CD4-positive, CD25-positive, alpha-beta regulatory T cell (primary cell): ENCODE measurements at regions not wholly inside any gene's neighbourhood (a gene's known extent, or its start where the extent isn't known, plus 50 kb on each side); places are given as distances from the start of the nearest gene placed in this dataset.

Experiments
- ATAC-seq, 2 donors: fragments of 150-1000 bp; cut with Tn5 transposase; one replicate each; pipeline ENCODE4 v1.10.0; 2021; ENCODE audit warnings: low read depth in 2 of 2, moderate number of reproducible peaks in 2 of 2, moderate library complexity in 1 of 2
- DNase-seq, 3 donors: peaks; one replicate each; pipeline versions ENCODE4 v3.0.0 to v3.0.0-alpha.2; 2012 to 2022; ENCODE audit warnings: mixed read lengths in 1 of 3
- H3K27ac ChIP-seq: one replicate; pipeline ENCODE4 v1.7.0; 2013; ENCODE audit warnings: mild to moderate bottlenecking, low read length; ENCODE audit not compliant: insufficient read depth, poor library complexity, severe bottlenecking
- H3K27me3 ChIP-seq: one replicate; pipeline ENCODE4 v1.7.0; 2013; ENCODE audit warnings: low read length; ENCODE audit not compliant: control insufficient read depth, insufficient read depth
- H3K36me3 ChIP-seq: one replicate; pipeline ENCODE4 v1.7.0; 2013; ENCODE audit warnings: mild to moderate bottlenecking, low read length, moderate library complexity; ENCODE audit not compliant: control insufficient read depth, insufficient read depth
- H3K4me1 ChIP-seq: 2 replicates; pipeline ENCODE4 v1.7.0; 2013; ENCODE audit warnings: mild to moderate bottlenecking, low read length; ENCODE audit not compliant: insufficient read depth, control insufficient read depth, poor library complexity, severe bottlenecking
- H3K4me3 ChIP-seq: one replicate; pipeline ENCODE4 v1.7.0; 2013; ENCODE audit warnings: low read depth, mild to moderate bottlenecking, low read length, moderate library complexity
- H3K9me3 ChIP-seq, 2 experiments: 1 replicate in 1 of 2; 2 replicates in 1 of 2; pipeline ENCODE4 v1.7.0; 2013; ENCODE audit warnings: low read length in 2 of 2, mild to moderate bottlenecking in 1 of 2, moderate library complexity in 1 of 2; ENCODE audit not compliant: control insufficient read depth in 2 of 2
- H3K27ac Mint-ChIP-seq, 3 donors: one replicate each; pipeline ENCODE4 v1.8.0; 2020 to 2022; ENCODE audit warnings: mild to moderate bottlenecking in 3 of 3, mixed read lengths in 3 of 3, moderate library complexity in 2 of 3
- H3K27me3 Mint-ChIP-seq: one replicate; pipeline ENCODE4 v1.8.0; 2022; ENCODE audit warnings: mild to moderate bottlenecking, mixed read lengths
- H3K36me3 Mint-ChIP-seq: one replicate; pipeline ENCODE4 v1.8.0; 2020; ENCODE audit warnings: mixed read lengths
- H3K4me1 Mint-ChIP-seq, 4 donors: one replicate each; pipeline ENCODE4 v1.8.0; 2020 to 2022; ENCODE audit warnings: mixed read lengths in 4 of 4, mild to moderate bottlenecking in 1 of 4
- H3K4me3 Mint-ChIP-seq, 4 donors: one replicate each; pipeline ENCODE4 v1.8.0; 2020 to 2022; ENCODE audit warnings: mild to moderate bottlenecking in 4 of 4, mixed read lengths in 4 of 4, moderate library complexity in 3 of 4
- H3K9me3 Mint-ChIP-seq, 7 donors: one replicate each; pipeline ENCODE4 v1.8.0; 2020 to 2022; ENCODE audit warnings: mixed read lengths in 7 of 7, mild to moderate bottlenecking in 3 of 7, moderate library complexity in 2 of 7

- H3K27ac Mint-ChIP-seq: no peak overlapping the region
- Histone ChIP-seq H3K4me1 (no peaks in the 10 kb centered on the region), H3K9me3 (no peaks in the 10 kb centered on the region), H3K4me3 (no peak overlapping the region), H3K27ac (no peak overlapping the region), H3K36me3 (no peaks in the 10 kb centered on the region), H3K27me3 (no peaks in the 10 kb centered on the region)
- no peaks in the 10 kb centered on the region for H3K36me3 Mint-ChIP-seq
- no peak for ATAC-seq
- peaks cover 0 to 4% (median 2%) of the 10 kb centered on the region in 7 donors for H3K9me3 Mint-ChIP-seq
- no peak overlapping the region for H3K4me3 Mint-ChIP-seq
- no peaks in the 10 kb centered on the region for H3K4me1 Mint-ChIP-seq
- no peaks in the 10 kb centered on the region for H3K27me3 Mint-ChIP-seq
- no peak for DNase-seq
These were observed 1241.1 kb upstream of the ZEB2 start for GRCh38 chr2:145760781-145761649.

GRCh38 chr2:145759228-145759915, 1239.5 kb upstream of the ZEB2 start:
- no peaks in the 10 kb centered on the region for H3K27me3 ChIP-seq
- Mint-ChIP-seq H3K27me3 (no peaks in the 10 kb centered on the region), H3K9me3 (peaks cover 0 to 4% (median under 1%) of the 10 kb centered on the region in 7 donors), H3K36me3 (no peaks in the 10 kb centered on the region), H3K4me3 (no peak overlapping the region), H3K27ac (no peak overlapping the region), H3K4me1 (no peaks in the 10 kb centered on the region)
- no peaks in the 10 kb centered on the region for H3K4me1 ChIP-seq
- H3K9me3 ChIP-seq: no peaks in the 10 kb centered on the region
- no peak overlapping the region for H3K27ac ChIP-seq
- no peak for DNase-seq
- H3K36me3 ChIP-seq: no peaks in the 10 kb centered on the region
- ATAC-seq: no peak
- no peak overlapping the region for H3K4me3 ChIP-seq

DNA sequence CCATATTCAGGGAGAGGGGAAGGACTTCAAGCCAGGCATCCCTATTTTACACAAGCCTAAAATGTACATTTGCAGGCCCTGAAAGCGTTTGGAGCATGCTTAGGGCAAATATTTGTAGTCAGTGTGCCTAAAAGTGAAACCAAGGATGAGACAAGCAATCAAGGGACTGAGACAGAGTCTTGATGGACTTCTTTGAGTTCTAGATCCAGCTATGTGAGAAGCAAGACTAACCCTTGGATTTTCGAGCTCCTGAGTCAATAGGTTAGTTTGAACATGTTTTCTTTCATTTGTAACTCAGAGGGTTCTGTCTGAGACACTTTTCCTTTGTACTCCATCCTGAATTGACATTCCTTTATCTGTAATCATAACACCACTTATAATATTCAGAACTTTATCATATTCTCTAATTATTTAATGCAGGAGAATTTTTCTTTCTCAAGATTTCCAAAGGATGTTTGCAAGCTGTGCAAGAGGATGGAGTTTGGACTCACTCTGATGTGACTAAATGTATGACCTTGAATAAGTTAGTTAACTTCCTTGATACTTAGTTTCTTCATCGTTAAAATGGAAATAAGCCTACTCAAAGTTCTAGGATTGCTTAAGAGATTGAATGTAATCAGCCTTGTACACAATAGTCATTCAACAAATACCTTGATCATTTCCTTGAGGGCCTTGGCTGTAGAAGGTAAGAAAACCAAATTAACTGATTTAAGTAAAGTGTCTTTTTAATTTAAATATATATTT, 1237.8 kb upstream of the ZEB2 start:
- no peaks in the 10 kb centered on the region for H3K36me3 Mint-ChIP-seq
- peaks cover 0 to 5% (median 0%) of the 10 kb centered on the region in 7 donors for H3K9me3 Mint-ChIP-seq
- ATAC-seq (no peak), DNase-seq (no peak)
- no peaks in the 10 kb centered on the region for H3K36me3 ChIP-seq
- no peak overlapping the region for H3K4me3 ChIP-seq
- no peak overlapping the region for H3K27ac Mint-ChIP-seq
- no peaks in the 10 kb centered on the region for H3K4me1 ChIP-seq
- H3K4me3 Mint-ChIP-seq: no peak overlapping the region
- H3K27me3 Mint-ChIP-seq: no peaks in the 10 kb centered on the region
- H3K4me1 Mint-ChIP-seq: no peaks in the 10 kb centered on the region
- no peaks in the 10 kb centered on the region for H3K27me3 ChIP-seq
- H3K27ac ChIP-seq: no peak overlapping the region
- H3K9me3 ChIP-seq: no peaks in the 10 kb centered on the region

GRCh38 chr2:145755019-145755837, 1235.3 kb upstream of the ZEB2 start:
- Histone ChIP-seq H3K36me3 (no peaks in the 10 kb centered on the region), H3K4me1 (no peaks in the 10 kb centered on the region), H3K27ac (no peak overlapping the region), H3K9me3 (no peaks in the 10 kb centered on the region), H3K27me3 (no peaks in the 10 kb centered on the region), H3K4me3 (no peak overlapping the region)
- Mint-ChIP-seq H3K4me1 (no peaks in the 10 kb centered on the region), H3K4me3 (no peak overlapping the region), H3K27ac (no peak overlapping the region), H3K27me3 (no peaks in the 10 kb centered on the region), H3K9me3 (peaks cover 0 to 7% (median 0%) of the 10 kb centered on the region in 7 donors), H3K36me3 (no peaks in the 10 kb centered on the region)
- DNase-seq (no peak), ATAC-seq (no peak)

GRCh38 chr2:145753966-145754365, 1234.0 kb upstream of the ZEB2 start:
- Mint-ChIP-seq H3K9me3 (peaks cover 0 to 7% (median 0%) of the 10 kb centered on the region in 7 donors), H3K27ac (no peak overlapping the region), H3K27me3 (no peaks in the 10 kb centered on the region), H3K36me3 (no peaks in the 10 kb centered on the region), H3K4me1 (no peaks in the 10 kb centered on the region), H3K4me3 (no peak overlapping the region)
- no peak overlapping the region for H3K4me3 ChIP-seq
- no peaks in the 10 kb centered on the region for H3K9me3 ChIP-seq
- no peaks in the 10 kb centered on the region for H3K36me3 ChIP-seq
- H3K4me1 ChIP-seq: no peaks in the 10 kb centered on the region
- ATAC-seq: no peak
- no peak for DNase-seq
- H3K27me3 ChIP-seq: no peaks in the 10 kb centered on the region
- no peak overlapping the region for H3K27ac ChIP-seq

DNA sequence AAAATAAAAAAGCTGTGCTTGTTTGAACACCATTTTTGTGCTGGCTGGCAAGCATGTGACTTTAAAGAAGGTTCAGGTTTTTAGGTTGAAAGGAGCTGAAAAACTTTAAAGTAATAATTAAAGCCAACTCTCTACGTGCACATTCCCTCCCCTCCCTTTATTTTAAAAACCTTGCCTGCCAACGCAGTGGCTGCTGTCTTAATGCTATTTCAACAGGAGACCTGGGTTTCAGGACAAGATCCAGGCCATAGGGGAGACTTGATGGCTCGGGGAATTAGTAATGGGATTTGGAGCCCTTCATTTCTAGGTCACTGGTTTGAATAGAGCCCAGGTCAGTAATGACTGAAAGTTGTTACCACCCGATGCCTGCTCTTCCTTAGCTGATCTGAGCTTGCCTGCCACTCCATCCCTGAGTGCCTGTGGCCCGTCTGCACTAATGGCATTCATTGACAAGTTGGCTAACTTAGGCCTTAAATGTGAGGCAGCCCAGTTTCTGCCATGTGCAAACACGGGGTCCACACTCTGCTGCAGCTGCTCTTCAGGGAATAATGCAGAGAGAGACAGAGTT, 1233.2 kb upstream of the ZEB2 start:
- H3K4me1 ChIP-seq: no peaks in the 10 kb centered on the region
- Mint-ChIP-seq H3K9me3 (peaks cover 0 to 7% (median 0%) of the 10 kb centered on the region in 7 donors), H3K27me3 (no peaks in the 10 kb centered on the region), H3K4me3 (no peak overlapping the region), H3K4me1 (no peaks in the 10 kb centered on the region), H3K27ac (no peak overlapping the region), H3K36me3 (no peaks in the 10 kb centered on the region)
- ATAC-seq (no peak), DNase-seq (no peak)
- H3K4me3 ChIP-seq: no peak overlapping the region
- no peak overlapping the region for H3K27ac ChIP-seq
- no peaks in the 10 kb centered on the region for H3K9me3 ChIP-seq
- no peaks in the 10 kb centered on the region for H3K27me3 ChIP-seq
- H3K36me3 ChIP-seq: no peaks in the 10 kb centered on the region
